GM06990 (cell line): ENCODE measurements at regions not wholly inside any gene's neighbourhood (a gene's known extent, or its start where the extent isn't known, plus 50 kb on each side); places are given as distances from the start of the nearest gene placed in this dataset.

Experiments used
- DNase-seq: peaks from one replicate; pipeline ENCODE4 v3.0.0-alpha.2; 2011; ENCODE audit not compliant: insufficient read length; ENCODE audit errors: extremely low read depth
- H3K27me3 ChIP-seq: replicated peaks from 2 replicates; pipeline ENCODE4 v1.6.0; 2011; ENCODE audit warnings: low read length; ENCODE audit not compliant: control insufficient read depth, insufficient read depth
- H3K36me3 ChIP-seq: 2 replicates; pipeline ENCODE4 v1.5.1; 2011; ENCODE audit warnings: low read length; ENCODE audit not compliant: control insufficient read depth, insufficient read depth
- H3K4me3 ChIP-seq: replicated peaks from 2 replicates; pipeline ENCODE4 v1.5.1; 2011; ENCODE audit warnings: low read depth, mild to moderate bottlenecking, control low read depth, low read length
- CTCF ChIP-seq: IDR thresholded peaks from 2 replicates; pipeline ENCODE4 v1.5.1; 2011; ENCODE audit warnings: low read length, control low read depth, mild to moderate bottlenecking, inconsistent platforms; ENCODE audit not compliant: insufficient read depth, poor library complexity, severe bottlenecking

GRCh38 chr10:84696610-84697009, 368.2 kb downstream of the CCSER2 start:
- DNase-seq = no peak
- no peak overlapping the region for H3K4me3 ChIP-seq
- no peaks in the 10 kb centered on the region for H3K36me3 ChIP-seq
- no peaks in the 10 kb centered on the region for H3K27me3 ChIP-seq
- TF ChIP-seq CTCF = no peak

DNA sequence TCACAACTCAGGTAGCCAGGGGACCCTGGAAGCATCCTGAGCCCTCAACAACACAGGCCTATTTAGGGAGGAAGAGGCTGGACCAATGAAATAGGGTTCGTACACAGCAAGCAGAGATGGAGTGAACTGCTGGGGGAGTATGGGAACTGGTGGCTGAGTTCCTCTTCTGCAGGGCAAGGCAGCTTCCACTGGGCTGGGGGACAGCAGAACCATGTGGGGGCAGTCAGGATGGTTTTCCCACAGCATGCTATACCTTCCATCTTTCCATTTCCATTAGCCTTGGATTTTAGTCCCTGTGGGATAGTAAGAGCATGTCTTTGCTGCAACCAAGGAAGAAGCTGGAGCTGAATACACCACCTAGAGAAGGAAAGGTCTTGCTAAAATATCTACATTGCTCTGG, 370.6 kb downstream of the CCSER2 start:
- no peaks in the 10 kb centered on the region for H3K36me3 ChIP-seq
- DNase-seq = no peak
- no peaks in the 10 kb centered on the region for H3K27me3 ChIP-seq
- TF ChIP-seq CTCF = no peak
- H3K4me3 ChIP-seq = no peak overlapping the region

- no peaks in the 10 kb centered on the region; the same call in 1 of the 2 replicates for H3K27me3 ChIP-seq
- no peaks in the 10 kb centered on the region for H3K36me3 ChIP-seq
- no peak overlapping the region for H3K4me3 ChIP-seq
- no peak for DNase-seq
- no peak for TF ChIP-seq CTCF
Observed at GRCh38 chr10:84700668-84701369, 372.4 kb downstream of the CCSER2 start.

GRCh38 chr10:84701370-84701720, 373.0 kb downstream of the CCSER2 start:
- Histone ChIP-seq H3K27me3 (no peaks in the 10 kb centered on the region; the same call in 1 of the 2 replicates), H3K4me3 (no peak overlapping the region), H3K36me3 (no peaks in the 10 kb centered on the region)
- TF ChIP-seq CTCF = no peak
- DNase-seq = no peak

- DNase-seq = no peak
- Histone ChIP-seq H3K4me3 (no peak overlapping the region), H3K36me3 (no peaks in the 10 kb centered on the region), H3K27me3 (no peaks in the 10 kb centered on the region; the same call in 1 of the 2 replicates)
- no peak for TF ChIP-seq CTCF
Observed at GRCh38 chr10:84704101-84704500, 375.7 kb downstream of the CCSER2 start.

DNA sequence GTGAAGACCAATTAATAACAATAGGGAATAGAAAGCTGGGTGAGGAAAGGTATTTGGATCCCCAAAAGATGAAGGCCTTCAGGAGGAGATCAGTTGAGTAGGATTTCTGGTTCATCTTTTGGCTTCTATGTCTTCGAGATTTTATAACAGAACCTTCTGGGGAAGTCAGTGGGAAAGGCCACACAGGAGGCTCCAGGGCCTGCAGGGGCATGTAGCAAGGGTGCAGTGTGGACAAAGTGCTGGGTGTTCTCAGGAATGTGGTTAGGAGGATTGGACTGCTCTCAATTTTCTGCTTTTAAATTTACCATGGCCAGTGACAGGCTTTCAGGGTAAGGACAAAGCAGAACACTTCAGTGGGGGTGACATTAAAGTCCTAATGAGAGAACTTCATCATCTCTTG, 378.0 kb downstream of the CCSER2 start:
- H3K4me3 ChIP-seq = no peak overlapping the region
- no peak for DNase-seq
- no peaks in the 10 kb centered on the region; the same call in 1 of the 2 replicates for H3K27me3 ChIP-seq
- H3K36me3 ChIP-seq = no peaks in the 10 kb centered on the region
- no peak for TF ChIP-seq CTCF
